Bronchial epithelial cell (primary cell): ENCODE measurements at regions not wholly inside any gene's neighbourhood (a gene's known extent, or its start where the extent isn't known, plus 50 kb on each side); places are given as distances from the start of the nearest gene placed in this dataset.

Source experiments
- DNase-seq: peaks from one replicate; pipeline ENCODE4 v3.0.0-alpha.2; 2010; ENCODE audit warnings: low read depth
- FAIRE-seq: peaks from 2 replicates; lab custom pipeline; 2011; peaks lifted over from hg19 to GRCh38; lab: Jason Lieb, UNC
- H3K27me3 ChIP-seq: 2 replicates; pipeline ENCODE4 v1.5.1; 2011; ENCODE audit warnings: low read length; ENCODE audit not compliant: control insufficient read depth, insufficient read depth
- H3K36me3 ChIP-seq: 2 replicates; pipeline ENCODE4 v1.5.1; 2011; ENCODE audit warnings: low read length; ENCODE audit not compliant: control insufficient read depth, insufficient read depth
- H3K4me3 ChIP-seq: 2 replicates; pipeline ENCODE4 v1.5.1; 2011; ENCODE audit warnings: mild to moderate bottlenecking, low read depth, low read length, control low read depth
- CTCF ChIP-seq: IDR thresholded peaks from 2 replicates; pipeline ENCODE4 v1.5.1; 2011; ENCODE audit warnings: mild to moderate bottlenecking, moderate library complexity, low read length, control low read depth, inconsistent platforms; ENCODE audit not compliant: insufficient read depth, severe bottlenecking

DNA sequence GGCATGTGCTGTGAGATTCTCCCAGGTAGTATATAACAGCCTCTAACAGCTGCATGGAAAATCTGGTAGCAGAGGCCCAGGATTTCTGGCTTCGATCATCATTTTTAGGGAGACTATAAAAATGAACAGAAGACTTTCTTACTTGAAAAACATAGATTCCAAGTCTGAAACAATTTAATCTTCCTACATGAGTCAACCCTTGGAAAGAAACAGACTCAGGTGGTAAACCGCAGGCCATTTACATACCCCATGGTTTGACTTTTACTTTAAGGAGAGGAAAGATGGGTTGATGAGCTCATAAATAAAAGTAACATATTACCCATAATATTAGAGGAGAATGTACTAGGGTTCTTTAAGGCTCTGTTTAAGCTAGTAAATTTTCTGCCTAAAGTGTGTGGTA, 121.6 kb downstream of the CYSLTR2 start:
- Histone ChIP-seq H3K36me3 (no peaks in the 10 kb centered on the region), H3K4me3 (no peak overlapping the region), H3K27me3 (no peaks in the 10 kb centered on the region)
- no peak for FAIRE-seq
- no peak for DNase-seq
- TF ChIP-seq CTCF = no peak

GRCh38 chr13:48775804-48776203, 122.1 kb downstream of the CYSLTR2 start:
- H3K27me3 ChIP-seq = no peaks in the 10 kb centered on the region
- no peak for TF ChIP-seq CTCF
- H3K36me3 ChIP-seq = no peaks in the 10 kb centered on the region
- DNase-seq (peak; percentile 12), FAIRE-seq (no peak)
- H3K4me3 ChIP-seq = no peak overlapping the region

- no peak for TF ChIP-seq CTCF
- no peaks in the 10 kb centered on the region for H3K27me3 ChIP-seq
- FAIRE-seq (no peak), DNase-seq (no peak)
- no peaks in the 10 kb centered on the region for H3K36me3 ChIP-seq
- no peak overlapping the region for H3K4me3 ChIP-seq
Observed at GRCh38 chr13:48776401-48776800, 122.7 kb downstream of the CYSLTR2 start.

- Histone ChIP-seq H3K4me3 (no peak overlapping the region), H3K27me3 (no peaks in the 10 kb centered on the region), H3K36me3 (no peaks in the 10 kb centered on the region)
- TF ChIP-seq CTCF = no peak
- FAIRE-seq (no peak), DNase-seq (no peak)
Observed at GRCh38 chr13:48778610-48779009, 124.9 kb downstream of the CYSLTR2 start.

- H3K4me3 ChIP-seq = no peak overlapping the region
- no peaks in the 10 kb centered on the region for H3K36me3 ChIP-seq
- DNase-seq (no peak), FAIRE-seq (no peak)
- TF ChIP-seq CTCF = no peak
- no peaks in the 10 kb centered on the region for H3K27me3 ChIP-seq
Observed at GRCh38 chr13:48780713-48781341, 127.1 kb downstream of the CYSLTR2 start.

- FAIRE-seq = no peak
- TF ChIP-seq CTCF = no peak
- Histone ChIP-seq H3K27me3 (no peaks in the 10 kb centered on the region), H3K36me3 (no peaks in the 10 kb centered on the region), H3K4me3 (no peak overlapping the region)
- no peak for DNase-seq
Observed at GRCh38 chr13:48782429-48782840, 128.7 kb downstream of the CYSLTR2 start.
